Activated naive CD8-positive, alpha-beta T cell treated with anti-CD3 and anti-CD28 coated beads for 36 hours (primary cell): ENCODE measurements at regions not wholly inside any gene's neighbourhood (a gene's known extent, or its start where the extent isn't known, plus 50 kb on each side); places are given as distances from the start of the nearest gene placed in this dataset.
"Not testable (repeated sequence)": the region's sequence is repeated elsewhere in the genome, so short reads cannot be mapped to it uniquely, and the experiment has no call there.

ENCODE experiments used
- DNase-seq: peaks from one replicate; pipeline ENCODE4 v3.0.0; 2021
- H3K27ac Mint-ChIP-seq: one replicate; pipeline ENCODE4 v1.8.0; 2022; ENCODE audit warnings: mild to moderate bottlenecking, moderate library complexity, mixed read lengths
- H3K27me3 Mint-ChIP-seq: one replicate; pipeline ENCODE4 v1.8.0; 2022; ENCODE audit warnings: mild to moderate bottlenecking, mixed read lengths
- H3K36me3 Mint-ChIP-seq: one replicate; pipeline ENCODE4 v1.8.0; 2021; ENCODE audit warnings: mild to moderate bottlenecking, mixed read lengths
- H3K4me1 Mint-ChIP-seq: one replicate; pipeline ENCODE4 v1.8.0; 2021; ENCODE audit warnings: mixed read lengths
- H3K4me3 Mint-ChIP-seq: one replicate; pipeline ENCODE4 v1.8.0; 2022; ENCODE audit warnings: mild to moderate bottlenecking, moderate library complexity, mixed read lengths
- H3K9me3 Mint-ChIP-seq: one replicate; pipeline ENCODE4 v1.8.0; 2022; ENCODE audit warnings: mixed read lengths

DNA sequence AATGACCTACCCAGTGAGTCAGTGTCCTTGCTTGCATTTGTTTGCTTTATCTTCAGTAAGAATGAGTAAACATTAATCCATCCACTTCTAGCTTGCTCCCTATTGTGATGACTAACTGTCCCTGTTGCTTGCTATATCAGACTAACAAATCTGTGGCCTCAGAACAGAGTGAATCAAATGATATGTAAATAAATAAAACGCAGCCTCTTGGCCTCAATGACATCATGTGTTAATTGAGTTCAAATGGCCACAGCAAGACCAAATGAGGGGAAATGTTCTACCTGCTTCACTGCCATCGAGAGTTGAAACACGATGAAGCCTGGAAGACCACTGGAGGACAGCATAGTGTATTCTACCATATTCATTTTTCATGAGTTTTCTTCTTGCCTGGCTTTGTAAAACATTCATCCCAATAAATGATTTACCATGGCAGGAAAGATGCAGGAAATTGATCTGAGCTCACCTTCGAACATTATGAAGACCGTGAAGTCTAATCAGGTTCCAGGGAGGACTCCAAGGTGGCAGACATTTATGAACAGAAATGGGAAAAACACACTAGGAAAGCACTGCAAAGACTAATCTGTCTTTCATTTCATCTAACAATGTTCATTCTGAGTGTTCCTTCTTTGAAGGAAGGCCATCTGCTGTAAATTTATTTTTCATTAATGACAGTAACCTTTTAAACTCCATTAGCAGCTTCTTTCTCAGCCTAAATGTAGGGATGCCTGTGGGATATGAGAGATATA, 1144.5 kb downstream of the TUSC7 start:
- H3K4me3 Mint-ChIP-seq: no peak overlapping the region
- H3K27me3 Mint-ChIP-seq: no peaks in the 10 kb centered on the region
- H3K36me3 Mint-ChIP-seq: no peaks in the 10 kb centered on the region
- H3K9me3 Mint-ChIP-seq: peaks cover 4% of the 10 kb centered on the region
- no peaks in the 10 kb centered on the region for H3K4me1 Mint-ChIP-seq
- no peak overlapping the region for H3K27ac Mint-ChIP-seq
- no peak for DNase-seq

DNA sequence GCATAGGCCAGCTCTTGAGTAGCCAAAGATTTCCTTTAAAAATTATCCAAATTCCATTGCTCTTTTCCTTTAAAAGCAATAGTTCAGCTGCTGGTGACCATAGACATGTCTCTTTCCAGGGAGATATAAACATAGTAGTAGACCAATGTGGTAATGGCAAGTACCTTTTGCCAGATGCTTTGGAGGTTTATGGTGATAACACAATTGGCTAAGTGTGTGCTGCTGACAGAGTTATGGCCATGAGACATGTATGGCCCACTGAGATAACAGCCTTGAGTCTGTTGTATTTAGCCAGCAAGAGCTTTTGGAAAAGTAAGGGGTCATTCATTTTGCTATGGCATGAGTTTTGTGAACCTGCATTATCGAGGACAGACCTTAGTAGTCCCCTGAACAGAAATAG, 1146.8 kb downstream of the TUSC7 start:
- Mint-ChIP-seq H3K27ac (no peak overlapping the region), H3K27me3 (no peaks in the 10 kb centered on the region), H3K4me1 (no peaks in the 10 kb centered on the region), H3K36me3 (no peaks in the 10 kb centered on the region), H3K9me3 (peaks cover 4% of the 10 kb centered on the region), H3K4me3 (no peak overlapping the region)
- DNase-seq: no peak

DNA sequence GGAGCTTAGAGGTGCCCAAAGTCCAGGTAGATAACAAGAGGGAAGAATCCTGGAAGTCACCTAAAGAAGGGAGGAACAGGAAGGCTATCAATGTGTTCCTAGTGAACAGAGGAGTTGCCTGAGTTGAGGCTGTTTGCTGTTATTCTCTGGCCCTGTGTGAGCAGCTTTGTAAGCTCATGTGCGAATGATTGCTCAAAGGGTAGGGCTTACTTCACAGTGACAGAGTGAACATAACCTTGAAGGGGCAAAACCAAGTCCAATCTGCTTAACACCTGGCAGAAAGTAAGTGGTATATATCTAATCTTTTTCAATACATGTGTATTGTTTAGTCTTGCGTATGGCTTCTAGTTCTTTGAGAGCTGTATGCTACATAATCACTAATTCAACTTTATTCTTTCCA, 1153.6 kb downstream of the TUSC7 start:
- Mint-ChIP-seq H3K4me1 (no peaks in the 10 kb centered on the region), H3K27me3 (no peaks in the 10 kb centered on the region), H3K36me3 (no peaks in the 10 kb centered on the region), H3K4me3 (no peak overlapping the region), H3K27ac (no peak overlapping the region), H3K9me3 (peaks cover 1% of the 10 kb centered on the region)
- no peak for DNase-seq

DNA sequence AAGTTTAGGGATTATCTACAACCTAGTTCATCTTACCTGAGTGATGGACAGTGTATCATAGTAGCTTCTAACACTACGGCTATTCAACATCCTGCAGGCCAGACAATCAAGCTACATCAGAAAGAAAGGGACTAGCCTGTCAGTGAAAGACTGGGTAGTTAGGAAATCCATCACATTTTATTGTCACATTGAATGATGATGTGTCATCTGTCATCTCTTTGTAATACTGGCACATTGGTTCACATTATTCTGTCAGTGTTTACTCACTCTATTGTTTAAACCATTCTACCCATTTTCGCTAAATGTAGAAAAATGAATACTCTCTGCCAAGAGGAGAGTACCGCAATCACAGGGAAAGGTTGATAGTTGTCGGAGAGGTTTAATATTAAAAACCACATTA, 1155.8 kb downstream of the TUSC7 start:
- Mint-ChIP-seq H3K36me3 (no peaks in the 10 kb centered on the region), H3K27ac (no peak overlapping the region), H3K4me3 (no peak overlapping the region), H3K27me3 (no peaks in the 10 kb centered on the region), H3K9me3 (peaks cover 1% of the 10 kb centered on the region), H3K4me1 (no peaks in the 10 kb centered on the region)
- DNase-seq: no peak

DNA sequence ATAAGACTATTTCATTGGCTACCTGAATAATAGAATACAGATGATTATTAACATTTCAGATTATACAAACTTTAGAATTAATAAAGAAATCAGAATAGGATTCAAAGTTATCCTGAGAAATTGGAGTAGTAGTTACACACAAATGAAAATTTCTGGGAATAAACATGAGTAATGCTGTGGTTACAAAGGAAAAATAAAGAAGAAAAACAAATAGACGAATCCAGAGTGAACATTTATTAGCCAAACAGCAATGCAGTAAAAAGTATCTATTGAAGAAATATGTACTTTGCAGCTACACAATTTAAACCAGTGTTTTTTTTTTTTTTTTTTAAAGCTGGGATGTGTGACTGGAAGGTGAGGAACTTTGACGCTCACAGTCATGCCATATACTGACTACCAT, 1159.2 kb downstream of the TUSC7 start:
- Mint-ChIP-seq H3K27ac (no peak overlapping the region), H3K9me3 (no peaks in the 10 kb centered on the region), H3K4me3 (no peak overlapping the region), H3K27me3 (no peaks in the 10 kb centered on the region), H3K36me3 (no peaks in the 10 kb centered on the region), H3K4me1 (no peaks in the 10 kb centered on the region)
- DNase-seq: no peak

DNA sequence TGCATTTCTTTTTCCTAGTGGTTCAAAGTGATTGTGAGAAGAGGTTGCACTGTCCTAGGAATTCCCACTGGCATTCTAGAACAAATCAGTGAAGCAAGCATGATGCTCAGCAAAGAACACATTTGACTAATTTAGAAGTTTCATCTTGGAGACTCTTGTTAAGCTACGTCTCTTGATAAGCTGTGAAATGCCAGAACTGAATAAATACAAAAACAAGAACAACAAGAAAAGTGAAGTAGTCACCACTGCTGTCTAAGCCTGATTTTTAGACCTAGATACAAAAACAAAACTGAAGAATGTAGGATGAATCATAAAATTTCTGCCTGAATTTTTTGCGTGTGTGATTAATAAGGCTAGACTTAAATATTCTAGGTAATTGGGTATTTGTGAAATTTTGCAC, 1162.4 kb downstream of the TUSC7 start:
- no peaks in the 10 kb centered on the region for H3K9me3 Mint-ChIP-seq
- no peaks in the 10 kb centered on the region for H3K4me1 Mint-ChIP-seq
- no peaks in the 10 kb centered on the region for H3K36me3 Mint-ChIP-seq
- H3K4me3 Mint-ChIP-seq: no peak overlapping the region
- no peaks in the 10 kb centered on the region for H3K27me3 Mint-ChIP-seq
- no peak overlapping the region for H3K27ac Mint-ChIP-seq
- DNase-seq: no peak

DNA sequence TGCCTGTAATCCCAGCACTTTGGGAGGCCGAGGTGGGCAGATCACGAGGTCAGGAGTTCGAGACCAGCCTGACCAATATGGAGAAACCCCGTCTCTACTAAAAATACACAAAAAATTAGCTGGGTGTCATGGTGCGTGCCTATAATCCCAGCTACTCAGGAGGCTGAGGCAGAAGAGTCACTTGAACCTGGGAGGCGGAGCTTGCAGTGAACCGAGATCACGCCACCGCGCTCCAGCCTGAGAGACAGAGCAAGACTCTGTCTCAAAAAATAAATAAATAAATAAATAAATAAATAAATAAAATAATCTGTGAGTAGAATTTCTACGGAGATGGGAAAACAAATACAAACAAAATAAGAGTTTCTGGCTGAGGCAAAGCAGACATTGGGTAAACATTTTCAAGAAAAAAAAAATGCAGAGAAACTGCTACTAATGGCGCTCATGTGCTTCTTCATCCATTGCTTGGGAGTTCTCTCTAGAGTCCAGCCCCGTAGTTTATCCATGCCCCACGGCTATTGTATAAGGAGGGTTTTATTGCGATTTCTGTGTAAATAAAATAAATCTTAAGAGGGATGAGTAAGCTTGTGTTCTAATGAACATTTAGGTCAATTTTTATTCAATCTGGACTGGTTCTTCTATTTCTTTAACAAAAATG, 1161.9 kb downstream of the IGSF11 start:
- not testable (repeated sequence) for H3K4me1 Mint-ChIP-seq, H3K36me3 Mint-ChIP-seq, H3K4me3 Mint-ChIP-seq, H3K27ac Mint-ChIP-seq, H3K27me3 Mint-ChIP-seq, DNase-seq, H3K9me3 Mint-ChIP-seq

DNA sequence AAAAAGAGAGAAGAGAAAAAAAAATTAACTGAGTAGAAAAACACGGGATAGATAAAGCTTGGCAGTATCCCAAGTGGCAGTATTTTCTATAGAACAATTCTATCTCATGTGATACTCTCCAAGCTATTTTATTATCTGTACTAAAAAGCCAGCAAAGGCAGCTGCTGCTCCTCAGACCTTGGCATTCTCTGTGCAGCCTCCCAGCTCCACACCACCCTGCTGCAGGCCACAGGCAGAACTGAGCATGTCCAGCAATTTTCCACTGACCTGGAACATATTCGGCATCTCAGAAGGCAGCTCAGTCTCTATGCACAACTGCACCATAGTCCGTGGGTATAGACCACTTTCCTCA, 1161.4 kb downstream of the IGSF11 start:
- no peak for DNase-seq
- Mint-ChIP-seq H3K9me3 (no peaks in the 10 kb centered on the region), H3K4me1 (no peaks in the 10 kb centered on the region), H3K27ac (no peak overlapping the region), H3K27me3 (no peaks in the 10 kb centered on the region), H3K4me3 (no peak overlapping the region), H3K36me3 (no peaks in the 10 kb centered on the region)

DNA sequence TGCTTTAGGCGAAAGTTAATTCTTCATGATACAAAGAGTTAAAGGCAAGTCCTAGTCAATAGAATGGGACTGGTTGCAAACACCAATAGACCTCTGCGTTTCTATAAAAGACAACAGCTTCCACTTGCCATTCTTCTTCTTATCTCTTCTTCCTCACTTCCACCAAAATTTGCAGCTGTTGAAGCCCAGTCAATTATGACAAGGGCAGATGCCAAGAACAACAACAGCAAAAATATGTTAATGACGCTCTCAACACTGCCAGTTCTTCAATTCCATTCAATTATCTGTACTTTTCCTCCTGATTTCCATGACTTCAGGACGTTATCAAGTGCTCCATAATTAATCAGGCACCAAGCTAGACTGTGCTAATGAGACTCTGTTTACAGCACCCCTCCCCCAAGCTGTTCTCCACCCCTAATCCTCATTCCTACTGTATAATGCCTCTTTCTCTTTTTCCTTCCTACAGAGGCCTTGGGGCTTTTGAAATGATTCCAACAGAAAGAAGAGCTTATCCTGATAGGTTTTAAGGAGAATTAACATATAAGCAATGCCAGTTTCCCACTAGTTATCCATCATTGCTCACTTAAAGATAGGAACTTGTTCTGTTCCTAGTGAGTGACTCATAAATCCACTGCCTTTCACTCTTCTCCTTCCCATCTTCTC, 1160.5 kb downstream of the IGSF11 start:
- no peaks in the 10 kb centered on the region for H3K27me3 Mint-ChIP-seq
- no peaks in the 10 kb centered on the region for H3K9me3 Mint-ChIP-seq
- H3K4me1 Mint-ChIP-seq: no peaks in the 10 kb centered on the region
- no peaks in the 10 kb centered on the region for H3K36me3 Mint-ChIP-seq
- H3K27ac Mint-ChIP-seq: no peak overlapping the region
- no peak for DNase-seq
- H3K4me3 Mint-ChIP-seq: no peak overlapping the region

DNA sequence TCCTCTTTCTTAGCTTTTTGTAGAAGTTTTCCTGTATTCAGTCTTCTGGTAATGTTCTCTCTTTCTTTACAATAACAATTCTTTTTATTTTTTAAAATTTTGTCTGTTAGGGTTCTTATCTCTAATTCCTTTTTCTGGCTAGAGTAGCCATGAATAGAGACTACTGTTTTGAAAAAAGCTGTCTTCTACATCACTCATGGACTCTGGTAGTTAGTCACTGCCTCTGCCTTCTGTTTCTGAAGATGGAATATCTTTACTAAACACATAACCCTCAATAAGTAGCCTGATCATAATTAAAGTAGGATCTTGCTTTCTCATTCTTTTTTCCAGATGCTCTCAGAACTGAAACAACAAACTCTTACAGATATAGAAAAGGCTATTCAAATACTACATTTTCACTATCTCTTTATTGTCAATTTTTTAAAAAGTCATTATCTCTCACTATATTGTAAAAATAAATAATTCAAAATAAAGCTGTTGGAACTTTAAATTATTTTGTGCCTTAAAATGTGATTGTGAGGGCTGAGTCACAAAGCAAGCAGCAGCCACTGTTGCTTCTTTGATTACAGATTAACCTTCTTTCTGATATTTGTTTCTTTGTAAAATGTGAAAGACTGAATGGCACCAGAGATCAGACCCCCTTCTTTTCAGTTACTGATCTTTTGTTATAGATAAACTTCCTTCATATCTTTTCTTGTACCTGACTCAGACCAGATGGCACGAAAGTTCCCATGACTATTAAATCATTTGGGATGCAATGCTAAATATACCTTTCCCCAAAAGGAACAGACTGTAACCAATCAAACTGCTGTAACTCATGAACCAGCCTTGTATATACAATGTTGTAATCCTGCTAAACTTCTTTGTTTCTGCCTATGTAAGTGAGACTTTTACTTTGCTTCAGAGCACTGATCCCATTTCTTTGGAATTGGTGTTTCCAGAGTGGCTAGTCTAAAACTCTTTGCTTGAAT, 1159.5 kb downstream of the IGSF11 start:
- Mint-ChIP-seq H3K27ac (no peak overlapping the region), H3K36me3 (no peaks in the 10 kb centered on the region), H3K4me1 (no peaks in the 10 kb centered on the region), H3K27me3 (no peaks in the 10 kb centered on the region), H3K9me3 (no peaks in the 10 kb centered on the region), H3K4me3 (no peak overlapping the region)
- no peak for DNase-seq

DNA sequence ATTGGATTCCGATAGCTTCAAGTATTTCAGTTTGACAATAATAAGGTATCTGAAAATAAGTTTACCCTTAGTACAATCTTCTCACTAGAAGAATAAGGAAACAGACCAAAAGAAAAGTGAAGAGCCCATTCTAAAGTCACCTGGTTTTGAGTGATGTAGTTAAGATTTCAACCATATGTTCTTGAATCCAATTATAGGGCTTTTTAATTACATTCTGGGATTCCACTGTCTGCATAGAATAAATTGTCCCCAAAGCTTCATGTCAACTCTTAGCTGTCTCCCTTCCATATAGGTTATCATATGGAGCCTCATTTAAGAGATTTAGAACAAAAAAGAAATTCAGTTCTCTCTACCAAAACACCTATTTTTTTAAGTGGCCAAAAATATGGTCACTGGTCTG, 1158.8 kb downstream of the IGSF11 start:
- no peak for DNase-seq
- Mint-ChIP-seq H3K9me3 (no peaks in the 10 kb centered on the region), H3K36me3 (no peaks in the 10 kb centered on the region), H3K4me3 (no peak overlapping the region), H3K27me3 (no peaks in the 10 kb centered on the region), H3K4me1 (no peaks in the 10 kb centered on the region), H3K27ac (no peak overlapping the region)

DNA sequence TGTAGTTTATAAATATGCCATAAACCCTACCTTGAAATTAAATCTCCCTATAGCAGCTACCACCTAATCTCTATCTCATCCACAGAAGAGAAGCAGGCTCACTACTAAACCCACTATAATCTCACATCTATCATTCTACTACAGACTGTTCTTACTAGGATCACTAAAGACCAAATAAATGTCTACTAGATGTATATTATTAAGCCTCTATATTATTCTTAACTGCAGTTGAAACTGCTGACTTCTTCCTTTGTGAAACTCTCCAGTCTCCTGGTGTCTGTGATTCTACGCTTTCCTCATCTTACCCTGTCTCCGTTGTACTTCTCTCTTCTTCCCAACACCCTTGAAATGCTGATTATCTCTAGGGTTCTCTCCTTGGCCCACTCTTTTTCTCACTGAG, 1154.0 kb downstream of the IGSF11 start:
- H3K36me3 Mint-ChIP-seq: no peaks in the 10 kb centered on the region
- no peak for DNase-seq
- peaks cover 1% of the 10 kb centered on the region for H3K9me3 Mint-ChIP-seq
- no peak overlapping the region for H3K4me3 Mint-ChIP-seq
- H3K4me1 Mint-ChIP-seq: no peaks in the 10 kb centered on the region
- H3K27me3 Mint-ChIP-seq: no peaks in the 10 kb centered on the region
- no peak overlapping the region for H3K27ac Mint-ChIP-seq

DNA sequence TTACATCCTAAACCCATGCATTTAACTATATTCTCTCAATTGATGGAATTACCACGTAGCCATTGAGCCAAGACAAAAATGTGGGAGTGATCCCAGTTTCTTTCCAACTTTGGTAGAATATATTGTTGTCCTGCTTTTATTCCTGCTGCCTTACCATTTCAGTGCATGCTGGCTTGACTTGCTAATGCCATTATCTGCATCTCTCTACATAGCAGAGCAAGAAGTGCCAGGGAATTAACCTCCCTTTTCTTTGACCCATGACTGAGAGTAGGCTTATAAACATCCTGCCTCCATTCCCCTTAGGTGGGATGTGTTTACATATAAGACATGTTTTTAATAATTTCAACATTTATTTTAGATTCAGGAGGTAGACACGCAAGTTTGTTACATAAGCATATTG, 1153.4 kb downstream of the IGSF11 start:
- Mint-ChIP-seq H3K27me3 (no peaks in the 10 kb centered on the region), H3K4me1 (no peaks in the 10 kb centered on the region), H3K27ac (no peak overlapping the region), H3K36me3 (no peaks in the 10 kb centered on the region), H3K4me3 (no peak overlapping the region), H3K9me3 (peaks cover 1% of the 10 kb centered on the region)
- no peak for DNase-seq

DNA sequence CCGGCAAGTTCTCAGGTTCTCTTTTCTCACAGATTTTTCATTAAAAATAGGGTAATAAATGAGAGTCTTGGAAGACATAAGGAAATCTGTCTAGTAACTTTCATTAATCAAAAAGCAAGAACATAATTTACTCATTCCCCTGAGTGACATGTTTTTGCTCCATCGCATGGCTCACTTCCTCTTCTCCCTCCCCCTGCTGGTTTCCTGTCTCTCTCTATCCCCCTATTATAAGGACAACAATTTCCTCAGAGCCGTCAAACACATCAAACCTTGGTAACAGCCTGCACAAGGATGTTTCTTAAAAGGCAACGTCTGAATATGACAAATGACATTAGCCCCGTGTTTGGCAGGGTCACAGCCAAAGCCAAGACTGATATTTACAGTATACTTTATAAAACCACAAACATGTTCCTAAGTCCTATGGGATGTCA, 1149.6 kb downstream of the IGSF11 start:
- Mint-ChIP-seq H3K27ac (no peak overlapping the region), H3K27me3 (no peaks in the 10 kb centered on the region)

DNA sequence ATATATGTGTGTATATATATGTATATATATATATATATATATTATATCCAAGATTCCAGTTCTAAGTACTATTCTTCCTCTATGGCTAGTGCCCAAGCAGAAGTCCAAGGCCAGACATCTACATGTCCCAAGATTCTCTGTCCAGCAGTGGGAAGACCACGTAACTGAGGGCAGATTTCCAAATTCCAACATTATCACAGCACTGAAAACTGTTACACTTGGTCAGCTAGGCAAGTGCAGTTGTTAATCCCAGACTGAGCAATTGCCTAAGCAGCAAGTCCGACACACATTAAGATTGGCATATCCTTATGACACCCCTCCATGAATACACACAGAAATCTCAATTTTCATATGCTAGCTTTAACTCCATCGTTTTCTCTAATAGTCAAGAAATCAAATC, 1148.5 kb downstream of the IGSF11 start:
- H3K4me3 Mint-ChIP-seq: no peak overlapping the region
- H3K9me3 Mint-ChIP-seq: peaks cover 4% of the 10 kb centered on the region
- no peaks in the 10 kb centered on the region for H3K27me3 Mint-ChIP-seq
- H3K27ac Mint-ChIP-seq: no peak overlapping the region
- H3K36me3 Mint-ChIP-seq: no peaks in the 10 kb centered on the region
- no peaks in the 10 kb centered on the region for H3K4me1 Mint-ChIP-seq
- no peak for DNase-seq

More for the DNA sequence above, 1149.6 kb downstream of the IGSF11 start:
- no peak overlapping the region for H3K4me3 Mint-ChIP-seq
- no peaks in the 10 kb centered on the region for H3K36me3 Mint-ChIP-seq
- no peak for DNase-seq
- no peaks in the 10 kb centered on the region for H3K4me1 Mint-ChIP-seq
- H3K9me3 Mint-ChIP-seq: peaks cover 4% of the 10 kb centered on the region
